ENCODE measurements at regions not wholly inside any gene's neighbourhood (a gene's known extent, or its start where the extent isn't known, plus 50 kb on each side); places are given as distances from the start of the nearest gene placed in this dataset.

- TF ChIP-seq, protein P1, sequence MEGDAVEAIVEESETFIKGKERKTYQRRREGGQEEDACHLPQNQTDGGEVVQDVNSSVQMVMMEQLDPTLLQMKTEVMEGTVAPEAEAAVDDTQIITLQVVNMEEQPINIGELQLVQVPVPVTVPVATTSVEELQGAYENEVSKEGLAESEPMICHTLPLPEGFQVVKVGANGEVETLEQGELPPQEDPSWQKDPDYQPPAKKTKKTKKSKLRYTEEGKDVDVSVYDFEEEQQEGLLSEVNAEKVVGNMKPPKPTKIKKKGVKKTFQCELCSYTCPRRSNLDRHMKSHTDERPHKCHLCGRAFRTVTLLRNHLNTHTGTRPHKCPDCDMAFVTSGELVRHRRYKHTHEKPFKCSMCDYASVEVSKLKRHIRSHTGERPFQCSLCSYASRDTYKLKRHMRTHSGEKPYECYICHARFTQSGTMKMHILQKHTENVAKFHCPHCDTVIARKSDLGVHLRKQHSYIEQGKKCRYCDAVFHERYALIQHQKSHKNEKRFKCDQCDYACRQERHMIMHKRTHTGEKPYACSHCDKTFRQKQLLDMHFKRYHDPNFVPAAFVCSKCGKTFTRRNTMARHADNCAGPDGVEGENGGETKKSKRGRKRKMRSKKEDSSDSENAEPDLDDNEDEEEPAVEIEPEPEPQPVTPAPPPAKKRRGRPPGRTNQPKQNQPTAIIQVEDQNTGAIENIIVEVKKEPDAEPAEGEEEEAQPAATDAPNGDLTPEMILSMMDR (IDR thresholded peaks at IDR 0.05), result no peak
- no peak for TF ChIP-seq POLR2A (IDR thresholded peaks at IDR 0.05)
Observed at GRCh38 chr4:154120690-154121345, 331.9 kb upstream of the SFRP2 start.
